ENCODE measurements at regions not wholly inside any gene's neighbourhood (a gene's known extent, or its start where the extent isn't known, plus 50 kb on each side); places are given as distances from the start of the nearest gene placed in this dataset.
"Not testable (repeated sequence)": the region's sequence is repeated elsewhere in the genome, so short reads cannot be mapped to it uniquely, and the experiment has no call there.

- peaks cover 1% of the 10 kb centered on the region for H3K9me3 ChIP-seq (replicated peaks; ENCODE audit: control insufficient read depth, insufficient read depth, low read length)
- no peak overlapping the region for H3K4me2 ChIP-seq (ENCODE audit: insufficient read depth, low read length)
- POLR2A ChIA-PET, result no interaction called here
- TF ChIP-seq MAX (IDR thresholded peaks at IDR 0.05; ENCODE audit: insufficient read depth, insufficient read length) (no peak), JUN (IDR thresholded peaks at IDR 0.05; ENCODE audit: borderline replicate concordance, insufficient read depth, insufficient read length, low read depth) (no peak), CTCF (IDR thresholded peaks at IDR 0.05; ENCODE audit: extremely low read depth in 1 of 2, insufficient read depth in 1 of 2, low read depth in 1 of 2, low read length in 2 of 2) (no peak)
- H2AFZ ChIP-seq (ENCODE audit: low read depth, low read length), result no peak overlapping the region
- no peak overlapping the region for H3K4me3 ChIP-seq (replicated peaks in 1 of 3; ENCODE audit: insufficient read depth in 1 of 3, low read depth in 1 of 3, low read length in 3 of 3)
- CTCF ChIA-PET, result no interaction called here
- H3K36me3 ChIP-seq (ENCODE audit: control insufficient read depth in 2 of 2, extremely low read depth in 1 of 2, insufficient read depth in 2 of 2, low read length in 2 of 2), result no peaks in the 10 kb centered on the region
- no peaks in the 10 kb centered on the region for H3K27me3 ChIP-seq (ENCODE audit: control insufficient read depth in 2 of 2, insufficient read depth in 2 of 2, low read length in 2 of 2)
- dilution Hi-C loops (cut with MboI; ENCODE audit: extremely low pct_ligation_motif_present, low sequenced_read_pairs), result no loop called here
- H4K20me1 ChIP-seq (replicated peaks; ENCODE audit: control insufficient read depth, extremely low read depth, insufficient read depth, low read length), result no peaks in the 10 kb centered on the region
- H3K9ac ChIP-seq (replicated peaks; ENCODE audit: extremely low read depth, insufficient read depth, low read length), result no peak overlapping the region
- BruUV-seq (replicated peaks), result no TSS peak
- no peak for DNase-seq (ENCODE audit: low read depth, low spot score)
- no peaks in the 10 kb centered on the region for H3K4me1 ChIP-seq (ENCODE audit: control insufficient read depth, extremely low read depth, insufficient read depth, low read length)
- no peaks in the 10 kb centered on the region for H3K9me1 ChIP-seq (replicated peaks; ENCODE audit: control insufficient read depth, extremely low read depth, insufficient read depth, low read length)
- FAIRE-seq, result no peak
- intact Hi-C loops (cut with micrococcal nuclease), result no loop called here
- no peaks in the 10 kb centered on the region for H3K79me2 ChIP-seq (ENCODE audit: control insufficient read depth, insufficient read depth, low read length)
- no peak overlapping the region for H3K27ac ChIP-seq (ENCODE audit: insufficient read depth, low read depth, low read length)
These were observed 258.7 kb upstream of the IL12B start for GRCh38 chr5:159588941-159589340.

- ChIA-PET POLR2A (no interaction called here), CTCF (no interaction called here)
- Histone ChIP-seq H3K9me3 (replicated peaks; ENCODE audit: control insufficient read depth, insufficient read depth, low read length) (no peaks in the 10 kb centered on the region), H3K4me3 (replicated peaks in 1 of 3; ENCODE audit: insufficient read depth in 1 of 3, low read depth in 1 of 3, low read length in 3 of 3) (no peak overlapping the region), H3K36me3 (ENCODE audit: control insufficient read depth in 2 of 2, extremely low read depth in 1 of 2, insufficient read depth in 2 of 2, low read length in 2 of 2) (no peaks in the 10 kb centered on the region), H3K27me3 (ENCODE audit: control insufficient read depth in 2 of 2, insufficient read depth in 2 of 2, low read length in 2 of 2) (no peaks in the 10 kb centered on the region), H3K79me2 (ENCODE audit: control insufficient read depth, insufficient read depth, low read length) (no peaks in the 10 kb centered on the region), H4K20me1 (replicated peaks; ENCODE audit: control insufficient read depth, extremely low read depth, insufficient read depth, low read length) (no peaks in the 10 kb centered on the region), H3K27ac (ENCODE audit: insufficient read depth, low read depth, low read length) (no peak overlapping the region), H3K4me1 (ENCODE audit: control insufficient read depth, extremely low read depth, insufficient read depth, low read length) (no peaks in the 10 kb centered on the region), H3K4me2 (ENCODE audit: insufficient read depth, low read length) (no peak overlapping the region), H3K9ac (replicated peaks; ENCODE audit: extremely low read depth, insufficient read depth, low read length) (no peak overlapping the region), H3K9me1 (replicated peaks; ENCODE audit: control insufficient read depth, extremely low read depth, insufficient read depth, low read length) (no peaks in the 10 kb centered on the region), H2AFZ (ENCODE audit: low read depth, low read length) (no peak overlapping the region)
- DNase-seq (ENCODE audit: low read depth, low spot score) (no peak), FAIRE-seq (no peak)
- TF ChIP-seq POLR2A (IDR thresholded peaks at IDR 0.05; ENCODE audit: low read depth, low read length) (no peak), JUN (IDR thresholded peaks at IDR 0.05; ENCODE audit: borderline replicate concordance, insufficient read depth, insufficient read length, low read depth) (no peak)
- dilution Hi-C loops (cut with MboI; ENCODE audit: extremely low pct_ligation_motif_present, low sequenced_read_pairs) (no loop called here), intact Hi-C loops (cut with micrococcal nuclease) (no loop called here)
- no TSS peak for BruUV-seq (replicated peaks)
These were observed 263.3 kb upstream of the IL12B start for GRCh38 chr5:159593518-159594073.

- H4K20me1 ChIP-seq (replicated peaks; ENCODE audit: control insufficient read depth, extremely low read depth, insufficient read depth, low read length); FAIRE-seq; H3K9me1 ChIP-seq (replicated peaks; ENCODE audit: control insufficient read depth, extremely low read depth, insufficient read depth, low read length); dilution Hi-C loops (cut with MboI; ENCODE audit: extremely low pct_ligation_motif_present, low sequenced_read_pairs); H3K4me1 ChIP-seq (ENCODE audit: control insufficient read depth, extremely low read depth, insufficient read depth, low read length); BruUV-seq (replicated peaks); DNase-seq (ENCODE audit: low read depth, low spot score); H3K9me3 ChIP-seq (replicated peaks; ENCODE audit: control insufficient read depth, insufficient read depth, low read length); H3K4me2 ChIP-seq (ENCODE audit: insufficient read depth, low read length); H3K9ac ChIP-seq (replicated peaks; ENCODE audit: extremely low read depth, insufficient read depth, low read length); intact Hi-C loops (cut with micrococcal nuclease); H3K27me3 ChIP-seq (ENCODE audit: control insufficient read depth in 2 of 2, insufficient read depth in 2 of 2, low read length in 2 of 2); H3K27ac ChIP-seq (ENCODE audit: insufficient read depth, low read depth, low read length); H3K4me3 ChIP-seq (replicated peaks in 1 of 3; ENCODE audit: insufficient read depth in 1 of 3, low read depth in 1 of 3, low read length in 3 of 3); CTCF ChIA-PET; H3K36me3 ChIP-seq (ENCODE audit: control insufficient read depth in 2 of 2, extremely low read depth in 1 of 2, insufficient read depth in 2 of 2, low read length in 2 of 2); H3K79me2 ChIP-seq (ENCODE audit: control insufficient read depth, insufficient read depth, low read length); H2AFZ ChIP-seq (ENCODE audit: low read depth, low read length); POLR2A ChIA-PET: not testable (repeated sequence)
These were observed 265.3 kb upstream of the IL12B start for GRCh38 chr5:159595561-159595960.
